Progenitor cell of endocrine pancreas (in vitro differentiated cells): ENCODE measurements at regions not wholly inside any gene's neighbourhood (a gene's known extent, or its start where the extent isn't known, plus 50 kb on each side); places are given as distances from the start of the nearest gene placed in this dataset.

ENCODE experiments used
- DNase-seq: peaks from one replicate; pipeline ENCODE4 v3.0.0; 2021; ENCODE audit warnings: low spot score; ENCODE audit not compliant: unreplicated experiment
- H3K27ac Mint-ChIP-seq: 2 replicates; pipeline ENCODE4 v1.8.0; 2021; ENCODE audit warnings: mild to moderate bottlenecking, moderate library complexity, mixed read lengths
- H3K27me3 Mint-ChIP-seq: 2 replicates; pipeline ENCODE4 v1.8.0; 2021; ENCODE audit warnings: mixed read lengths
- H3K36me3 Mint-ChIP-seq: 2 replicates; pipeline ENCODE4 v1.8.0; 2022; ENCODE audit warnings: mixed read lengths; ENCODE audit not compliant: insufficient read depth
- H3K4me1 Mint-ChIP-seq: 2 replicates; pipeline ENCODE4 v1.8.0; 2021; ENCODE audit warnings: low read depth, mixed read lengths
- H3K4me3 Mint-ChIP-seq: 2 replicates; pipeline ENCODE4 v1.8.0; 2021; ENCODE audit warnings: low read depth, mild to moderate bottlenecking, moderate library complexity, mixed read lengths
- H3K9me3 Mint-ChIP-seq: 2 replicates; pipeline ENCODE4 v1.8.0; 2021; ENCODE audit warnings: low read depth, mixed read lengths
- CTCF ChIP-seq: fragments of 200-600 bp; sonication (generic); IDR thresholded peaks from one replicate; pipeline ENCODE4 v1.5.0; 2021; ENCODE audit warnings: antibody characterized with exemption, mild to moderate bottlenecking; ENCODE audit not compliant: unreplicated experiment

DNA sequence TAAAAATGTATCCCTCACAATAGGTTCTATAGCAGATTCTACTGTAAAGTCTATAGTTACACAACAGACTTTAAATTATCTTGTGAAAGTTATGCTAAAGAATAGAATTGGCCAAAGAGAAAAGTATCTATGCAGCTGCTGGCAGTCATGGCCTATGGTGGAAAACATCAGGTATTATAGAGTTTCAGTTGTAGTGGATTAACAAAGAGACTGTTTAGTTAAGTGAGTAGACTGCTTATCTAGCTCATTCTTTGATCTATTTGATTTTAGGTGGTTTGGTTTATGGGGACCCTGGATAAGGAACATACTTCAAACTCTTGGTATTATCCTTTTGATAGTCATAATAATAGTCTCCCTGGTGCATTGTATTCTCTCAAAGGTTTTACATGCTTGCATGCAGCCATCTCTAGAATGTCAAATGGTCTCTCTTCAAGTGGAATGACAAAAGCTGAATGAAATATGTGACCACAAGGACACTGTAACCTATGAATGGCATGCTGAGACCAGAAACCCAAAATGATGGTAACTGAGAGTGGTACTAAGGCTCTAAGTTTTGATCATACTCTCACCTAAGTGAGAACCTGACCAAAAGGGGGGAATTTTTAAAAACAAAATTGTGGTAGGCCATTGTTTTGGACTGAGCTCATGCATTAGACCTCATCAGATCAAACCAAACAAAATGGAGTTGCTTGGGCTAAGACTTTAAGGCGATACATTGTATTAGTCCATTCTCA lies 54.9 kb upstream of the NAMPT start:
- peaks cover 29% of the 10 kb centered on the region for H3K9me3 Mint-ChIP-seq
- H3K27ac Mint-ChIP-seq = no peak overlapping the region
- no peak for TF ChIP-seq CTCF
- H3K4me1 Mint-ChIP-seq = no peaks in the 10 kb centered on the region
- H3K36me3 Mint-ChIP-seq = peaks cover 4% of the 10 kb centered on the region
- no peak for DNase-seq
- no peak overlapping the region for H3K4me3 Mint-ChIP-seq
- H3K27me3 Mint-ChIP-seq = no peaks in the 10 kb centered on the region

- Mint-ChIP-seq H3K36me3 (peaks cover 4% of the 10 kb centered on the region), H3K27ac (no peak overlapping the region), H3K4me1 (no peaks in the 10 kb centered on the region), H3K4me3 (no peak overlapping the region), H3K9me3 (peaks cover 28% of the 10 kb centered on the region), H3K27me3 (no peaks in the 10 kb centered on the region)
- no peak for TF ChIP-seq CTCF
- no peak for DNase-seq
These were observed 53.0 kb upstream of the NAMPT start for GRCh38 chr7:106337754-106338153.

- peaks cover 16% of the 10 kb centered on the region for H3K9me3 Mint-ChIP-seq
- no peak for TF ChIP-seq CTCF
- no peak overlapping the region for H3K4me3 Mint-ChIP-seq
- H3K4me1 Mint-ChIP-seq = no peaks in the 10 kb centered on the region
- no peaks in the 10 kb centered on the region for H3K36me3 Mint-ChIP-seq
- DNase-seq = no peak
- no peak overlapping the region for H3K27ac Mint-ChIP-seq
- H3K27me3 Mint-ChIP-seq = no peaks in the 10 kb centered on the region
These were observed 51.0 kb upstream of the NAMPT start for GRCh38 chr7:106335814-106336213.
